GM18519 (cell line): ENCODE measurements at regions not wholly inside any gene's neighbourhood (a gene's known extent, or its start where the extent isn't known, plus 50 kb on each side); places are given as distances from the start of the nearest gene placed in this dataset.

Experiments
- ATAC-seq: cut with Tn5 transposase; IDR thresholded peaks from one replicate; pipeline ENCODE4 v1.9.1; 2021; ENCODE audit warnings: mild to moderate bottlenecking, moderate library complexity; ENCODE audit not compliant: unreplicated experiment, low FRiP score

GRCh38 chr2:60400462-60401246 lies 152.8 kb downstream of the BCL11A start:
- no peak for ATAC-seq

GRCh38 chr2:60394463-60394862 lies 159.0 kb downstream of the BCL11A start:
- no peak for ATAC-seq

- peak; percentile 45 for ATAC-seq
Measured at GRCh38 chr2:60391649-60392375, 161.6 kb downstream of the BCL11A start.

- no peak for ATAC-seq
Measured at GRCh38 chr2:60391230-60391629, 162.2 kb downstream of the BCL11A start.

- ATAC-seq: no peak
Measured at GRCh38 chr2:60386436-60386835, 167.0 kb downstream of the BCL11A start.

GRCh38 chr2:60385648-60386047 lies 167.8 kb downstream of the BCL11A start:
- ATAC-seq: no peak

GRCh38 chr2:60383401-60384143 lies 169.9 kb downstream of the BCL11A start:
- ATAC-seq: no peak

GRCh38 chr2:60380411-60380810 lies 173.0 kb downstream of the BCL11A start:
- no peak for ATAC-seq

GRCh38 chr2:60379684-60380083 lies 173.8 kb downstream of the BCL11A start:
- no peak for ATAC-seq

- ATAC-seq: no peak
Measured at GRCh38 chr2:60379216-60379615, 174.2 kb downstream of the BCL11A start.

- ATAC-seq: no peak
Measured at GRCh38 chr2:60377825-60378224, 175.6 kb downstream of the BCL11A start.

GRCh38 chr2:60376252-60376651 lies 177.2 kb downstream of the BCL11A start:
- no peak for ATAC-seq

GRCh38 chr2:60371681-60372080 lies 181.8 kb downstream of the BCL11A start:
- no peak for ATAC-seq

- no peak for ATAC-seq
Measured at GRCh38 chr2:60371219-60371618, 182.2 kb downstream of the BCL11A start.

GRCh38 chr2:60370814-60371213 lies 182.6 kb downstream of the BCL11A start:
- no peak for ATAC-seq

GRCh38 chr2:60368456-60368855 lies 185.0 kb downstream of the BCL11A start:
- no peak for ATAC-seq

GRCh38 chr2:60366135-60366712 lies 187.2 kb downstream of the BCL11A start:
- no peak for ATAC-seq

- no peak for ATAC-seq
Measured at GRCh38 chr2:60365556-60365955, 187.9 kb downstream of the BCL11A start.

- no peak for ATAC-seq
Measured at GRCh38 chr2:60364491-60364890, 189.0 kb downstream of the BCL11A start.

GRCh38 chr2:60361498-60361897 lies 192.0 kb downstream of the BCL11A start:
- ATAC-seq: no peak

- no peak for ATAC-seq
Measured at GRCh38 chr2:60359569-60359968, 193.9 kb downstream of the BCL11A start.
